Activated CD8-positive, alpha-beta memory T cell treated with anti-CD3 and anti-CD28 coated beads, Interleukin-2, amount 50 U/mL, for 1 hour (primary cell): ENCODE measurements at regions not wholly inside any gene's neighbourhood (a gene's known extent, or its start where the extent isn't known, plus 50 kb on each side); places are given as distances from the start of the nearest gene placed in this dataset.

ENCODE experiments used
- DNase-seq: peaks from one replicate; pipeline ENCODE4 v3.0.0-alpha.2; 2020; ENCODE audit errors: extremely low read depth

DNA sequence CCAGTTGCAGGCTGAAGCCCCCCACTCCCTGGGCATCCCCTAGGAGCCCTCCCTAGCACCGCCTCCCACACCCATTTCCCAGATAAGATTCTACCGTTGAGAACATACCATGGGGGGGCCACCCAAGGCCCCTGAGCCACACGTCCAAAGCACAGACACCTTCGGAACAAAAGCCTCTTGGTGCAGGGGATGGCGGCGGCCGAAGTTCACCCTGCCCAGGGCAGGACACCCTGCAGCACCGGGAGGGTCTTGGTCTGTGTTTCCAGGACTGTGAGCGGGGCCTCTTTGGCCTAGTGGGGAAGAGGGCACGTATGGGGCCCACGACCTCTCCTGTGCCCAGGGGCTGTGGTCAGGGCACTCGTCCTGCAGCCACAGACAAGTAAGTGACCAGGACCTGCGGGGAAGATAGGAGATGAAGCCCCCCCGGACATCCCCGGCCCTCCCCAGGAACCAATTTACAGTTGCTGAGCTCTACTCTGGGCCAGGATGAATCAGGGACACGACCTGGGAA lies 154.3 kb upstream of the C14orf180 start:
- DNase-seq: no peak

DNA sequence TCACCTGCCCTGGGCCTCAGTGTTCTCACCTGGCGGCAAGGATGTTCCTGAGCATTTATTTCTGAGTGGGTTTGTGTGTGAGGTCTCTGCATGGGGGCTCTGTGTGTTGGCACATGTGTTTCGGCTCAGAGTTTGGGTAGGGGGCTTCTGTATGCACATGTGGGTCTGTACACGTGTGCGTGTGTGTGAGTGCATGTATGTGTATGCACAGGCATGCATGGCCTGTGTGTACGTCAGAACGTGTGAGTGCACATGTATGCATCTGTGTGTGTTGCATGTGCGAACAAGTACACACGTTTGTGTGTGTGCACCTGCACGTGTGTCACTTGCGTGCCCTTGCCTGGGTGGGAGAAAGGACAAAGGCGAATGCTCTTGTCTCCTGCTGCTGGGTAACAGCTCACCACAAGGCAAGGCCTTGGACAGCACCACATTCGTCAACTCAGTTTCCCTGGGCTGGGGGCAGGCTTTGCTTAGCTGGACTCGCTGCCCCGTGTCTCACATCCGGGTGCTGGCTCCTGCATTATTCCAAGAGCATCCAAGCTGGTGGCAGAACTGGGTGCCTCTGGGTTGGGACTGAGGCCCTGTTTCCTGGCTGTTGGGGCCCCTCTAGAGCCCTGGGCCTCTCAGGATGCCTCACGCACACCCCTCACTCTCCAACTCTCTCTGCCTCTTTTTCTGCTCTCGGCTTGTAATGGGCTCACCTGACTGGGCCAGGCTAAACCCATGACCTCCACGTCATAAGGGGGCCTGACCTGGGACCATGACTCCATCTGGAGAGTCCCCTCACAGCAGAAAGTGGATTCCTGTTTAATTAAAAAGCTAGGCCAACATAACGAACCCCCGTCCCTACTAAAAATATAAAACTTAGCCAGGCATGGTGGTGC lies 153.6 kb upstream of the C14orf180 start:
- DNase-seq: no peak

DNA sequence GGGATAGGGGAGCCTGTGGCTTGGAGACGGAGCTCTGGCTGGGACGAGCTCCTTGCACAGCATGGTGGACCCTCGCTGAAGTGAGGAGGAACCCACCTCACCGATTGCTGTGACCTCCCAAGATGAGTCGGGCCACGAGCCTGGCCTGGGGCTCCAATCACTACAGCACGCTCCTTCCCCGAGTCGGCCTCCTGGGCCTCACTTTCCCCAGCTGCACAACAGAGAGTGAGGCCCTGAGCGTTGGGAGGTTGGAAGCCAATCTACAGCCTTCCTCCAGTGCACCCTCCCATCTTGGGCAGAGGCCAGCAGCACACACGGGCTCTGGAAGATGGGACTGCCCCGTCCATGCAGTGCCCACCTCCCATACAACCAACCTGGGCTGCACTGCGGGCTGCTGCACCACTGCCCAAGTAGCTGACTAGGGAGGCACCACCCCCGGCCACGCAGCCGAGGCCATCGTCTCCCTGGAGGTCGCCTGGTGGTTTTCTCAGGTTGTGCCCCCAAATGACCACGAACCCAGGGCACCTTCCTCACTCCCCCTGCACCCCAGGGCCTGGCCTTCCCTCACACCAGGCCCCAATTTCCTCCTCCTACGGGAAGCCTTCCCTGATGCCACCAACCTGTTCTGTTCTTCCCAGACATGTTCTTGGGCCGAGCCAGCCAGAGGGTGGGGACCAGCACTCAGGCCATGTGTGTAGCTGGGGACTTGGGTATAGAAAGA lies 152.3 kb upstream of the C14orf180 start:
- no peak for DNase-seq

DNA sequence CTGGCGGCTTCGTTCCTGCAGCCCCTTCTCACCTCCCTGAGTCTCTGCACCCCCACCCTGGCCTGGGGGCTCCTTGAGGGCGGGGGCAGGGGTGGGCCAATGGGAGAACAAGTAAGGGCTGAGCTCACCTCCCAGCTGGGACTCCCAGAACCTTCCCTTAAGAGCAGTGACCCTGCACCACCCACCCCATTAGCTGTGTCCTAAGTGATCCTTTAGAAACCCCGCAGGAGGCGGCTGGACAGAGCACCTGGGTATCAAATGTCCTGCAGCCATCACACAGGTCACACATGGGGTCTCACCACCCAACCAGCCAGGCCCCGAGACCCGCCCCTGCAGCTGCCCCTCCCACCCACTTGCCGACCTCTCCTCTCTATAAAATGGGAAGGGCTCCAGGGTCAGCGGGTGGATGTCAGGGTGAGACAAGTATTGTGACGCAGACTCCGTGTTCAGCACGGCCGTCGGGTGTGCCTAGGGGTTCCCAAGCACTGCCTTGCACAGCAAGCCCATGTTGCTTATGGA lies 151.2 kb upstream of the C14orf180 start:
- no peak for DNase-seq

GRCh38 chr14:104428860-104429259 lies 150.7 kb upstream of the C14orf180 start:
- no peak for DNase-seq

- no peak for DNase-seq
Observed at GRCh38 chr14:104429291-104429861, 150.2 kb upstream of the C14orf180 start.

GRCh38 chr14:104431351-104431928 lies 148.1 kb upstream of the C14orf180 start:
- DNase-seq: no peak

- DNase-seq: no peak
Observed at GRCh38 chr14:104431929-104432541, 147.5 kb upstream of the C14orf180 start.

- DNase-seq: no peak
Observed at GRCh38 chr14:104432611-104433231, 146.8 kb upstream of the C14orf180 start.

GRCh38 chr14:104433401-104434213 lies 146.0 kb upstream of the C14orf180 start:
- DNase-seq: no peak

DNA sequence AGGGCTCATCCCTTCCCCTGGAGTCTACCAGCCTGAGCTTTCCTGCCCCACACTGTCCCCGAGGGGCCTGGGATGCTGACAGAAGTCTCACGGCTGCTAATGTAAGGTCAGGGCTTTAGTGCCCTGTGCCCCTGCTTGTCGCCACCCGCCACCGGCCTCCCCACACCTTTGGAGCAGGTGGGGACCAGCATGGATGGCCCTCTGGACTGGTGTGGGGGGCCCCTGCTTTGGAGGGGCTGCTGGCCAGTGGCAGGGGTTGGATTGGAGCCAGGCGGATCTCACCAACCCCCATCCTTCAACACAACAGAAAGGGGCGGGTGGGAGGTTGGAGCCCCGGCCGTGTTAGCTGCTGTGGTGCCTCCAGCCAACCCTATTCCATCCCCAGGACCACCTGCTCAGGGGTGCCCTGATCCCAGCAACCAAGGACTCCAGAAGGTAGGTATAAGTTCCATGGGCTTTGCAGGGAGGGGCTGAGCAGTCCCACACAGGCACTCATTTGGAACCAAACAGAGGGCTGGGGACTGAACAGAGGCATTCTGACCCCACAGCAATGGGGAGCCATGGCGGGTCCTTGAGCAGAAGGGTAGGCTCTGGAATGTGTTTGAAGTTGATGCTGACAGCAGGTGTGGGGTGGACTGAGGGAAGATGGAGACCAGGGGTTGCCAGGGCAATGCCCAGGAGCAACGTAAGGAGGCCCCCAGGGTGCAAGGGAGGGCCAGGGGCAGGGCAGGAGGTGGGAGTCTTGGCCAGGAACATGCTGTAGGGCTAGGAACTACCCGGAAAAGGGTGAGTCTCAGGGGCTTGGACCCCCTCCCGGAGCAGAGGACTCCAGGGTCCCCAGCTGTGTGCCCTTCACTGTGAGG lies 145.1 kb upstream of the C14orf180 start:
- DNase-seq: no peak

- no peak for DNase-seq
Observed at GRCh38 chr14:104435147-104436046, 144.2 kb upstream of the C14orf180 start.

DNA sequence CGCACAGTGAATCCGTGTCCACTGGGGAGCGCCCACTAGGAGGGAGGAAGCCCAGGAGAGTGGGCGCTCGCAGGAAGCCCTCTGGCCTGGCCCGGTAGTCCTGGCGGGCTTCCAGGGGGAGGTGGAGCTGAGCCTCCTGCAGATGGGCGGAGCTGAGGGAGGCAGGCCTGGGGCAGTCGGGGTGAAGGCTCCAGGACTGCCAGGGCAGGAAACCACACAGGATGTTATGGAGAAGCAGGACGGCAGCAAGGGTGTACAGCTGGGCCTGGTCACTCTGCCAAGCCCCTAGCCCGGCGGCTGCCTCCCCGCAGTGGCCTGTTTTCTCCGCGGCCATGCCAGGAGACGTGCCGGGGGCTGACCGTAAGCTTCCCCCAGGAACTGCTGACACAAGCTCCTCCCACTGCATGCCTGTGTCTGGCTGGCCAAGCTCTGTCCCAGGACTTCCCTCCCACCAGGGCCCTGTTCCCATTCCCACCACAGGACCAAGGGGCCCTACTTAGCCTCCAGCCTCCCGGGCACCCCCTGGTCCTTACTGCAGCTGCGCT lies 143.4 kb upstream of the C14orf180 start:
- no peak for DNase-seq

DNA sequence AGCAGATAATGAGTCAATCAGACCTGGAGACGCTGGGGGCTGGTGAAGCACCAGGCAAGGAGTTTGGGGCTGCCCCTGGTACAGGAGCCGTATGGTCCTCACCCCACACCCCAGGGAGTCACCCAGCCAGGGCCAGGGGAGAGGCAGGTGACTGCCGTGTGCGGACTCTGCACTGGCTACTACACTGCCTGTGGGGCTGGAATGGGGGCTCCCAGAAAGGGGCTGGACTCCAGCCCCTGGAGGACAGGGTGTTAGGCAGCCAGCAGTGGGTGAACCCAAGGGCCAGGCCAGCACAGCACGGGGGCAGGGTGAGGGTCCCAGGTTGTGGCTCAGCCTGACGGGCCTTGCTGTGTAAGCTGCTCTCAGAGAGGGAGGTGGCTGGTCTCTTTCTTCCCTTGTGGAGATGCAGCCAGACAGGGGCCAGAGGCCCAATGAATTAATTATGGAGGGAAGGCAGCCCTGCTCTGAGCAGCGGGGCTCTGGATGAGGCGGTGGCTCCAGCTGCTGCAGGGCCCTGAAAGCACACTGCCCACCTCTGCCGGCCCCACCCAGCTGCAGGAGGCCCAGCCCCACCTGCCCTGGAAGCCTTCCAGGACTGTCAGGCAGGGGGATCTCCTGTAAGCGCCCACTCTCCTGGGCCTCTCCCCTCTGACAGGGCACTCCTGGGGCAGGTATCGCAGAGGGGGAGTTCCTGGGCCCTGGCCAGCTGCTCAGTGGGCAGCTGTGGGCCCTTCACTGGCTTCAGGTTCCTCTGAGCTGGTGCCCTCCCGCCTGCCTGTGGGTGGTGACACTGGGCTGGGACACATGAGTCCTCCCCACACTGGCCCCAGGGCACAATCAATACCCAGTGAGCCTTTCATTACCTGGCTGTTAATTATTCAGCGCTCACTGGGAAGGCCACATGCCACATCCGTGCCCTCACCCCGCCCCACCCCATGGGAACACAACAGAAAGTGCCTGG lies 142.5 kb upstream of the C14orf180 start:
- no peak for DNase-seq

DNA sequence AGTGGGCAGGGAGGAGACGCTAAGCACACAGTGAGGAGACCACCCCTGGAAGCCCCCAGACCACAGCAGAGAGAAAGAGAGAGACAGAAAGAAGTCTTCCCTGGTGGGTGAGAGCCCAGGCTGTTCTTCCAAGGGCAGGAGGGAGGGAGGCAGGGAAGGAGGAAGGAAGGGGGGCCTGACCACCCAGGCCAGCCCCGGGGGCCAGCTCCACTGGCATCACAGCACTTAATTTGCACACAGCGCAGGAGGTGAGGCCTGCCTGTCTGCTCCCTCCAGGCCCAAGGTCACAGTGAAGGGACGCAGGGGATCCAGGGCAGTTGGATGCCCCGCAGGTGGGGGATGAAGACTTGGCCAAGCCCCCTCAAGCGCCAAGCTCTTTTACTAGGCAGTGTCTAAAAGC lies 141.9 kb upstream of the C14orf180 start:
- no peak for DNase-seq

DNA sequence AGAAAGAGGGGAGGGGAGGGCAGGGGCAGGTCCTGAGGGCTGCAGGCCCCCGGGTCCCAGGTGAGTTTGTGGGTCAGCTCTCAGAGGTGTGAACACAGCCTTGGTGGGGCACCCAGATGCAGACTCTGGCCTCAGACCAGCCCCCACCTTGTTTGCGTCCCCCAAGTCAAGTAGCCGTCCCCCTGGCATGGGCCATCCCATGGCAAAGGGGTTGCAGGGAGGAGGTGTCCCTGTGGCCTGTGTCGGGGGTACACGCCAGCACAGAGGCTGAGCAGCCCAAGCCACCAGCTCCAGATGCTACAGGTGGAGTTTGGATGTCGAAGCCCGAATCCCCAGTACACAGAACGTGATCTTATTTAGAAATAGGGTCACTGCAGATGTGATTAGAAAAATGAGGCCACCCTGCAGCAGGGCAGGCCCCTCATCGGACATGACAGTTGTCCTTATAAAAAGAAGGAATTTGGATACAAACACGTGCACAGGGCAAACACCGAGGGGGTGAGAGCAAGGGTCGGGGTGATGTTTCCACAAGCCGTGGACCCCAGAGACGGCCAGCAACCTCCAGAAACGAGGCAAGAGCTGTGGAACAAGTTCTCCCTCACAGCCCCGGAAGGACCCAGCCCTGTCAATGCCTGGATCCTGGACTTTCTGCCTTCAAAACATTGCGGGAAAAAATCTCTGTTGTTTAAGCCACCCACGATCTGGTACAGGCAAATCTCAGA lies 141.2 kb upstream of the C14orf180 start:
- DNase-seq: no peak
